GM20000 (cell line): ENCODE measurements at regions not wholly inside any gene's neighbourhood (a gene's known extent, or its start where the extent isn't known, plus 50 kb on each side); places are given as distances from the start of the nearest gene placed in this dataset.

Experiments used
- DNase-seq: peaks from one replicate; pipeline ENCODE4 v3.0.0; 2012; ENCODE audit warnings: low spot score
- CTCF ChIP-seq: IDR thresholded peaks from 2 replicates; pipeline ENCODE4 v1.5.1; 2012; ENCODE audit warnings: mild to moderate bottlenecking, control low read depth; ENCODE audit errors: extremely low read depth, missing control alignments

- no peak for DNase-seq
Measured at GRCh38 chrX:6660567-6661264, 125.8 kb upstream of the VCX3A start.

GRCh38 chrX:6645216-6645615 lies 110.3 kb upstream of the VCX3A start:
- no peak for TF ChIP-seq CTCF
- no peak for DNase-seq

More at GRCh38 chrX:6660567-6661264, 125.8 kb upstream of the VCX3A start:
- TF ChIP-seq CTCF: no peak

- no peak for DNase-seq
- no peak for TF ChIP-seq CTCF
Measured at GRCh38 chrX:6644411-6644810, 109.5 kb upstream of the VCX3A start.

GRCh38 chrX:6640727-6641126 lies 105.8 kb upstream of the VCX3A start:
- TF ChIP-seq CTCF: no peak
- no peak for DNase-seq

GRCh38 chrX:6614506-6614905 lies 79.6 kb upstream of the VCX3A start:
- DNase-seq: no peak

GRCh38 chrX:6599230-6599860 lies 64.4 kb upstream of the VCX3A start:
- no peak for TF ChIP-seq CTCF
- DNase-seq: no peak

More at GRCh38 chrX:6614506-6614905, 79.6 kb upstream of the VCX3A start:
- no peak for TF ChIP-seq CTCF
